Esophagus muscularis mucosa (tissue), 4 donors: ENCODE measurements at regions not wholly inside any gene's neighbourhood (a gene's known extent, or its start where the extent isn't known, plus 50 kb on each side); places are given as distances from the start of the nearest gene placed in this dataset.

Source experiments
- DNase-seq: peaks from one replicate; pipeline ENCODE4 v3.0.0-alpha.2; 2017; ENCODE audit errors: extremely low spot score
- H3K27ac ChIP-seq, 4 donors: fragments of 200-600 bp; sonication (generic); replicated peaks in 1 of 4; 1 replicate in 3 of 4; 2 replicates in 1 of 4; pipeline ENCODE4 v1.5.1; 2016 to 2019; ENCODE audit warnings: mild to moderate bottlenecking in 1 of 4
- H3K27me3 ChIP-seq, 4 donors: fragments of 200-600 bp; sonication (generic); one replicate each; pipeline versions ENCODE4 v1.5.1 to v1.6.0; 2016 to 2019
- H3K36me3 ChIP-seq, 4 donors: fragments of 200-600 bp; sonication (generic); one replicate each; pipeline ENCODE4 v1.5.1; 2016 to 2019
- H3K4me1 ChIP-seq, 4 donors: fragments of 200-600 bp; sonication (generic); one replicate each; pipeline ENCODE4 v1.5.1; 2016 to 2019
- H3K4me3 ChIP-seq, 4 donors: fragments of 200-600 bp; sonication (generic); 1 replicate in 2 of 4; 2 replicates in 2 of 4; pipeline ENCODE4 v1.5.1; 2016 to 2019; ENCODE audit warnings: mild to moderate bottlenecking in 4 of 4, moderate library complexity in 1 of 4
- H3K9me3 ChIP-seq, 4 donors: fragments of 200-600 bp; sonication (generic); 1 replicate in 3 of 4; 2 replicates in 1 of 4; pipeline ENCODE4 v1.5.1; 2016 to 2019
- EP300 ChIP-seq: sonication (generic); formaldehyde crosslinking; IDR thresholded peaks from one replicate; pipeline ENCODE4 v1.6.1; 2017; ENCODE audit warnings: antibody characterized with exemption
- POLR2A ChIP-seq: fragments of 450-650 bp; IDR thresholded peaks from one replicate; pipeline ENCODE4 v1.6.1; 2017; ENCODE audit warnings: antibody characterized with exemption, moderate library complexity, mild to moderate bottlenecking, low read depth
- POLR2AphosphoS5 ChIP-seq, 2 donors: sonication (generic); formaldehyde crosslinking; IDR thresholded peaks; one replicate each; pipeline ENCODE4 v1.6.1; 2017; ENCODE audit warnings: antibody characterized with exemption in 2 of 2
- WGBS: methylation state at CpG from one replicate; pipeline ENCODE4 v1.1.5; 2018; 5-methylcytosine and 5-hydroxymethylcytosine counted together
- intact Hi-C: fragments of 100-400 bp; cut with DNase I; formaldehyde crosslinking; loops from one replicate; pipeline ENCODE4 v1.15.1; 2023
- TF ChIP-seq, protein P1 (sequence below), 3 experiments: fragments of 200-600 bp in 2 of 3; fragments of 450-650 bp in 1 of 3; sonication (generic) in 2 of 3; IDR thresholded peaks; one replicate each; pipeline ENCODE4 v1.5.1; 2017 to 2019; ENCODE audit warnings: antibody characterized with exemption in 3 of 3, mild to moderate bottlenecking in 2 of 3, moderate library complexity in 1 of 3

GRCh38 chrX:113422323-113422722, 581.7 kb upstream of the AMOT start:
- Histone ChIP-seq H3K9me3 (no peaks in the 10 kb centered on the region), H3K4me3 (no peak overlapping the region), H3K27me3 (no peaks in the 10 kb centered on the region), H3K36me3 (no peaks in the 10 kb centered on the region), H3K4me1 (no peaks in the 10 kb centered on the region), H3K27ac (no peak overlapping the region)
- WGBS: 88% methylated on average over 4 of the region's 4 CpGs
- intact Hi-C loops: no loop called here
- no peak for DNase-seq
- TF ChIP-seq POLR2AphosphoS5 (IDR thresholded peaks at IDR 0.05): no peak
- no peak for TF ChIP-seq POLR2A
- no peak for TF ChIP-seq EP300
- TF ChIP-seq, protein P1, sequence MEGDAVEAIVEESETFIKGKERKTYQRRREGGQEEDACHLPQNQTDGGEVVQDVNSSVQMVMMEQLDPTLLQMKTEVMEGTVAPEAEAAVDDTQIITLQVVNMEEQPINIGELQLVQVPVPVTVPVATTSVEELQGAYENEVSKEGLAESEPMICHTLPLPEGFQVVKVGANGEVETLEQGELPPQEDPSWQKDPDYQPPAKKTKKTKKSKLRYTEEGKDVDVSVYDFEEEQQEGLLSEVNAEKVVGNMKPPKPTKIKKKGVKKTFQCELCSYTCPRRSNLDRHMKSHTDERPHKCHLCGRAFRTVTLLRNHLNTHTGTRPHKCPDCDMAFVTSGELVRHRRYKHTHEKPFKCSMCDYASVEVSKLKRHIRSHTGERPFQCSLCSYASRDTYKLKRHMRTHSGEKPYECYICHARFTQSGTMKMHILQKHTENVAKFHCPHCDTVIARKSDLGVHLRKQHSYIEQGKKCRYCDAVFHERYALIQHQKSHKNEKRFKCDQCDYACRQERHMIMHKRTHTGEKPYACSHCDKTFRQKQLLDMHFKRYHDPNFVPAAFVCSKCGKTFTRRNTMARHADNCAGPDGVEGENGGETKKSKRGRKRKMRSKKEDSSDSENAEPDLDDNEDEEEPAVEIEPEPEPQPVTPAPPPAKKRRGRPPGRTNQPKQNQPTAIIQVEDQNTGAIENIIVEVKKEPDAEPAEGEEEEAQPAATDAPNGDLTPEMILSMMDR (IDR thresholded peaks at IDR 0.05): no peak

DNA sequence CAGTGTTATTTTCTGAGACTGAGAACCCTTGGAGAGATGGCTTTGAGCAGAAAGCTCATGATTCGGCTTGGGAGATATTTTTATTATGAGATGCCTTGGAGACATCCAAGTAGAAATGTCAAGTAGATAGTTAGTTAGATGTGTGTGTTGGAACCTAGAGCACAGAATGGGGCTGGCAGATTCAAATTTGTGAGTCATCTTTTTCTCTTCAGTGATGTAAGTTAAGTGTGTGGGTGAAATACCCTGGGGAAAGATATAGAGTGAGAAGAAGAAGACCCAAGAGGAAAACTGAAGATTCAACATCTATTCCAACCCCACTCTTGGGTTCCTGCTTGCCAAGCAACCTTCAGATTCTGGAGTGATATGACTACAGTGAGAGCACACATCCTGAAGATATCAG, 580.8 kb upstream of the AMOT start:
- 79% methylated on average over 1 of the region's 1 CpG for WGBS
- TF ChIP-seq EP300: no peak
- TF ChIP-seq POLR2A: no peak
- TF ChIP-seq, protein P1 (IDR thresholded peaks at IDR 0.05): no peak
- no peak for TF ChIP-seq POLR2AphosphoS5 (IDR thresholded peaks at IDR 0.05)

GRCh38 chrX:113412106-113412505, 571.5 kb upstream of the AMOT start:
- TF ChIP-seq EP300 (no peak), POLR2A (no peak), POLR2AphosphoS5 (IDR thresholded peaks at IDR 0.05) (no peak)
- TF ChIP-seq, protein P1 (IDR thresholded peaks at IDR 0.05): no peak
- H3K27me3 ChIP-seq: no peaks in the 10 kb centered on the region
- no peak overlapping the region for H3K27ac ChIP-seq
- WGBS: 67% methylated on average over 1 of the region's 1 CpG
- H3K9me3 ChIP-seq: no peaks in the 10 kb centered on the region
- DNase-seq: no peak
- H3K4me1 ChIP-seq: no peaks in the 10 kb centered on the region
- intact Hi-C loops: no loop called here
- H3K36me3 ChIP-seq: no peaks in the 10 kb centered on the region
- H3K4me3 ChIP-seq: no peak overlapping the region

More for the DNA sequence above, 580.8 kb upstream of the AMOT start:
- Histone ChIP-seq H3K36me3 (no peaks in the 10 kb centered on the region), H3K9me3 (no peaks in the 10 kb centered on the region), H3K27ac (no peak overlapping the region), H3K27me3 (no peaks in the 10 kb centered on the region), H3K4me1 (no peaks in the 10 kb centered on the region), H3K4me3 (no peak overlapping the region)
- intact Hi-C loops: no loop called here
- DNase-seq: no peak

- intact Hi-C loops: no loop called here
- no peak overlapping the region for H3K27ac ChIP-seq
These were observed 568.2 kb upstream of the AMOT start for GRCh38 chrX:113408843-113409242.

More at GRCh38 chrX:113408843-113409242, 568.2 kb upstream of the AMOT start:
- no peaks in the 10 kb centered on the region for H3K4me1 ChIP-seq
- 89% methylated on average over 3 of the region's 3 CpGs for WGBS
- no peaks in the 10 kb centered on the region for H3K9me3 ChIP-seq
- H3K36me3 ChIP-seq: no peaks in the 10 kb centered on the region
- no peak overlapping the region for H3K4me3 ChIP-seq
- H3K27me3 ChIP-seq: no peaks in the 10 kb centered on the region
- no peak for DNase-seq
- TF ChIP-seq EP300 (no peak), POLR2A (no peak), POLR2AphosphoS5 (IDR thresholded peaks at IDR 0.05) (no peak)
- TF ChIP-seq, protein P1 (IDR thresholded peaks at IDR 0.05): no peak
